ENCODE measurements at regions not wholly inside any gene's neighbourhood (a gene's known extent, or its start where the extent isn't known, plus 50 kb on each side); places are given as distances from the start of the nearest gene placed in this dataset.
A peak's percentile ranks its signal among the peaks of the same experiment; 100 is the strongest.
"Not testable (repeated sequence)": the region's sequence is repeated elsewhere in the genome, so short reads cannot be mapped to it uniquely, and the experiment has no call there.

DNA sequence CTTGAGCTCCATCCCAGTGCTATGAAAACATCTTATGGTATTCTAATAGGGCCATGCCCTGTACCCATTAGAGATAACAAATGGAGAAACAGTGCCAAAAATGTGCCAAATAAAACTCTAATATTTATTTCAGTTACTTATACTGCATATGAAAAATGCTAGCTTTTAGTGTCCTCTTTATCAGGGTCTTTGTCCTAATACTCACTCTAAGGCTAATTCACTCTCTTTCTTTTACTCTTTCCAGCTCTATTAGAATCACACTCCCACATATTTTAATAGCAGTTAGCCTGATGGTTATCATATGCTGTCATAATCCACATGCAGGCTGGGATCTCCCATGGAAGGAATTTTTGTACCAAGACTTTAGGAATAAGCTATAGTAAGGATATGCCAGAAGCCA lies 408.4 kb downstream of the ETV1 start:
- DNase-seq (ENCODE audit: low read depth): no peak

DNA sequence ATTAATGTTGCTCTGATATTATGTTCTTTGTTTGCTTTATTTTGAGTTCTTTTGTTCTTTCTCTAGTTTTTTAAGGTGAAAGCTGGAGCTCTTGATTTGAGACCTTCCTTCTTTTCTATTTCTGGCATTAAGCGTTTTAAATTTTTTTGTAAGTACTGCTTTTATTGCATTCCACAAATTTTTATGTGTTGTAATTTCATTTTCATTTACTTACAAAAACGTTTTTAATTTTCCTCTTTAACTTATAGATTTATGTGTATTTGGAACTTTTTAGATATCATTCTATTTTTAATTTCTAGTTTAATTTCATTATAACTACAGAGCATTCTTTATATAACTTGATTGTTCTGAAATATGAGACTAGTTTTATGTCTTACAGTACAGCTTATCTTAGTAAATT lies 395.6 kb downstream of the ETV1 start:
- DNase-seq (ENCODE audit: low read depth): no peak

DNA sequence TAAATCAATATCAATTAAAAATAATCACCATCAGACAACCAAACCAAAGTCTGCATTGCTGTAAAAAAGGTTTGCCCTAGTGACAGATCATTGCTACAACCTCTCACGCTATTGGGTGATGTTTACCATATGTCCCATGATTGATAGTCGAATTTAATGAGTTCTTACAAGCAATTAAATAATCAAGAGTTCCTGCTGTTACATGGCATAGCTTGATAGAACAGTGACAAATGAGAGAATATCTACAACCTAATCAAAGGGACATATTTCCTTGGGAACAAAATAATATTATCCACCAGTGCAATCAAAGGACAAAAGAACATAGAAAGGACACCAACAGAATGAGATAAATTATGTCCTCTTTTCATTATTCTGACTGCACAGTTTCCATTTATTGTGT lies 387.4 kb downstream of the ETV1 start:
- no peak for DNase-seq (ENCODE audit: low read depth)

DNA sequence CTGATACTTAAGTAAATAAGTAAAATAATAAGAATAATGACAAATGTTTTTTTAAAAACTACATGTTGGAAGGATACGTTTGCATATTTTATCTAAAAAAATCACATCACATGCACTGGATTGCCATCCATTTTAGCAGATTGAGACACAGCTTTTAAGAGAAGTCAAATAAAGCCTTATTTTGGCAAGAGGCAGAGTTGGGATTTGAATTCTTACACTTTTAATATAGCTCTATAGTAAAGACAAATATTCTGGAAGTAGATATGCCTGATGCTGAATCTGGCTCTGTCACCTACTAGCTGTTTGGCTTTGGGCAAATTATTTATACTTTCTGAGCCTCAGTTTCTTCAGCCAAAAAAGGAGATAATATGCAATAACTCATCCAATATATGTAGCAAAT lies 386.4 kb downstream of the ETV1 start:
- no peak for DNase-seq (ENCODE audit: low read depth)

DNA sequence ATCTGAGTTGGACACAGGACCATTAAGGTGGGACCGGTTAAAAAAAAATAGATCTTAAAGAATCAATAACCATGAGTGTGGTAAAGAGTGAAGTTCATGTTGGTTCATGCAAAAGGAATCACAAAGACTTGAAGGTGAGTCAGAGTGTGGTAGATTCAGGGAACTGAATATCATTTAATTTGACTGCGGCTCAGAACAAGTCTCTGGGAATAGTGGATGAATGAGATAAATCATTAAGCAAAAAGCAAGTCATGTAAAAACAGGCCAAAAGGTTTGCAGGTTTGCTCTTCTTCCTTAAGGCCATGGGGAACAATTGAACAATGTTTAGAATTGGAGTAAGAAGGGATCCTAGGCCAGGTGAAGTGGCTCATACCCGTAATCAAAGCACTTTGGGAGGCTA lies 385.8 kb downstream of the ETV1 start:
- no peak for DNase-seq (ENCODE audit: low read depth)

DNA sequence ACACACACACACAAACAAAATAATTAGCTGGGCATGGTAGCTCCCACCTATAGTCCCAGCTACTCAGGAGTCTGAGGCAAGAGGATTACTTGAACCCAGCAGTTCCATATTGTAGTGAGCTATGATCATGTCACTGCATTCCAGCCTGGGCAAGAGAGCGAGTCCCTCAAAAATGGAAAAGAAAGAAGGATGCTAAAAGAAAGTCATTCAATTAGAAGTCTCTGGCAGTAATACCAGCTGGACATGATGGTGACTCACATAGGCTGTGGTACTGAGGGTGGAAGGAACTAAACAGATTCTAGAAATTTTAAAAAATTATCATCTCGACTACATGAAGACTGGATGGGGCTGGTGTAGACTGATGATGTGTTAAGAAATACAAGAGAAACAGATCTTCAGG lies 385.3 kb downstream of the ETV1 start:
- no peak for DNase-seq (ENCODE audit: low read depth)

DNA sequence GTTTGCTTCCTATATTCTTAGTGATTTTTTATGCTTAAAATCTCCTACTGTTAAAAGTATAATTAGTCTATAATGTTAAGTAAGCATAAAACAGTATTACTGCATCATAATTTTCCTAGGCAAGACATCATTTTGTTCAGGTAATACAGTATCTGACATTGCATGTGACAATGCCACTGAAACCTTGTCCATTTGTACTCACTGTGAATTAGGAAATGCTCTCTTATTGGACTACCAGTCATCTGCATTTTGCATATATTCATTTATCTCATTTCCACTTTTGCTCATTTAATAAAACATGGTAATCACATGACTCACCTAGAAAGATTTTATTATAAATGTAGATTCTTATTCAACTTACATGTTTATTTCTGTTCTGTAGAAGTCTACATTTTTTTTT lies 379.1 kb downstream of the ETV1 start:
- DNase-seq (ENCODE audit: low read depth): no peak

DNA sequence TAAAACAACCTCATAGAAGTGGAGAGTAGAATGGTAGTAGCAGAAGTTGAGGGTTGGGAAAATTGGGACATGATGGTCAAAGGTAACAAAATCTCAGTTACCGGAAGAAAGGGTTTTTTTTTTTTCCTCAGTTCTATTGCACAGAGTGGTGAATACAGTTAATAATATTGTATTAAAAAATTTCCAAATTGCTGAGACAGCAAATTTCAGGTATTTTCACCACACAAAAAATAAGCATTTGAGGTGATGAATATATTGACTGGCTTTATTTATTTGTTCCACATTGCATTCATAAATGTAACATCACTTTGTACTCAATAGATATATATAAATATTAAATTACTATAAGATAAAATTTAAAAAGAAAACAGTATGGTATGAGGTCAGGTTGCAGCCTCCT lies 373.8 kb downstream of the ETV1 start:
- DNase-seq (ENCODE audit: low read depth): no peak

DNA sequence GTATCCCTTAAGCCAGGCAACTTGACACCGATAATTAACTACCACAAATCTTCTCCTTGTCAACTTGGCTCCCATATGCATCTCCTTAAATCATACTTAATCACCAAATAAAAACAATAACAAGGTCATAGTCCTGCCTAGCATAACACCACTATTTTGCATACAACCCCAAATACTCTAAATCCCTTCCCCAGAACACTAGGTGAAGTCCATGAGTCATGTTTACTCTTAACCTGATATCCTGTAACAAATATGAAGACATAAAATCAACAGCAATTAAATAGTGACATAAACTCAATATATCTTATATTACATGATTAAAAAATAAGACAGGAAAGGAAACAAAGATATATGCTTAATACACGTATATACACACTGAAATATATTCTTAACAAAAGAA lies 362.0 kb downstream of the ETV1 start:
- DNase-seq (ENCODE audit: low read depth): no peak

DNA sequence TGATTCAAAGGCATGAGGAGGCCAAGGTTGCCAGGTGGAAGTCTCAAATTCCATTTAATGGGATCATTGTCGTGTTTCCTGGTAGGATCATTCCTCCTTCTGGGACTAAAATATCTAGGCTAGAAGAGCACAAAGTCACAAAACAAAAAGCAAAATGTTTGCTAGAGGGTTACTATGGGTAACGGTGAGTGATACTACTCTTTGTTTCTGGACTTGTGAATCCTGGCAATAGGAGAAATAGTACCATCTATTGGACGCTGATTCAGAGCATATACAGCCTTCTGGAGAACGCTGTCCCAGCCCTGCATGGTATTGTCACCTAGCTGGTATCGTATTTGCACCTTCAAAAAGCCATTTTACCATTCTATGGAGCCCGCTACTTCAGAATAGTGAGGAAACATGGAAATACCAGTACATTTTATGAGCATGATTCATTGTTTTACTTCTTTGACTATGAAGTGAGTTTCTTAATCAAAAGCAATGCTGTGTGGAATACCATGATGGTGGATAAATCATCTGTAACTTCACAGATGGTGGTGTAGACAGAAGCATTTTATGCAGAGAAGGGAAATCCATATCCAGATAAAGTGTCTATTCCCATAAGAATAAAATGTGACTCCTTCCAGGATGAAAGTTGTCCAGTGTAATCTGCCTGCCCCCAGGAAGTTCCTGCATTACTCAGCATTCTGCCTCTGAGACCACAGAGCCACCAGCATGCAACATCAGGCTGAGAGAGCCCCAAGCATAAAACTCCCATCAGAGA lies 361.0 kb downstream of the ETV1 start:
- no peak for DNase-seq (ENCODE audit: low read depth)

DNA sequence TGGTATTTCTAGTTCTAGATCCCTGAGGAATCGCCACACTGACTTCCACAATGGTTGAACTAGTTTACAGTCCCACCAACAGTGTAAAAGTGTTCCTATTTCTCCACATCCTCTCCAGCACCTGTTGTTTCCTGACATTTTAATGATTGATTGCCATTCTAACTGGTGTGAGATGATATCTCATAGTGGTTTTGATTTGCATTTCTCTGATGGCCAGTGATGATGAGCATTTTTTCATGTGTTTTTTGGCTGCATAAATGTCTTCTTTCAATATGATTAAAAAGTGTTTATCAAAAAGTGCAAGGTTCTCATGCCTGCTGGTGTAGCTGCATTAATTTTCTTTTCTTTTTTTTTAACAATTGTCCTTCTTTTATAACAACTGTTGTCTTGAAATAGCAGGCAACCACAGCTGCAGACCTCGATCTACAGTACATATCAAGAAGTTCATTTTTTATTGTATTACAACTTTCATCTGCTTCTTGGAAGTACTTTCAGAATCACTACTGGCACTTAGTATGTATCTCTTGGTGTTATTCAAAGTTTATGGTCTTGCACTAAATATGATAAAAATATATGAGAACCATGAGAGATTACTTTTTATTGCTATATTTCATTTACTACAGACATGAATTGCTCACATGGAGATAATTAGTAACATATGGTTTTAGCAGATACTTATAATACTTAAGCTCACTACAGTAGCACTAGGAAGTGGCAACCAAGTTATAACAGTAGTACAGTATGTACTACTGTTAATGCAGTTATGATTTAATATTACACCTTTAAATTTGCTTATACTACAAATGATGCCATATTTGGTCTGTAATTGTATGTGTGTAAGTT lies 358.0 kb downstream of the ETV1 start:
- DNase-seq (ENCODE audit: low read depth): not testable (repeated sequence)

DNA sequence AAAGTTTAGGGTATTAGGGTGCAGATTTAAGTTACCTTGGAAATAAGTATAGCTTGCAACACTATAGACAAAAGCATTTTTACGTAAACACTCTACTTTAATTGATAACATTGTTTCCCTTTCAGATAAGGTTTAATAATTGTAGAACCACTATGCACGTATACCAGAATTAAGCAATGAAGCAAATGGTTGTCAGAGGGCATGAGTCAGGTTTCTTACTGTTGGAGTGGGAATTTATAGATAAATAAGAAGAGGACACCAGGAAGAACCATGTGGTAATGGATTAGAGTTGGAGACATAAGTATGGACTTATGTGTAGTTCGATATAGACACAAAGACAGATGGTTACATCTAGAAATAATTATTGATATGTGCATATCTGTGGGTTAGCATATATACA lies 355.6 kb downstream of the ETV1 start:
- no peak for DNase-seq (ENCODE audit: low read depth)

DNA sequence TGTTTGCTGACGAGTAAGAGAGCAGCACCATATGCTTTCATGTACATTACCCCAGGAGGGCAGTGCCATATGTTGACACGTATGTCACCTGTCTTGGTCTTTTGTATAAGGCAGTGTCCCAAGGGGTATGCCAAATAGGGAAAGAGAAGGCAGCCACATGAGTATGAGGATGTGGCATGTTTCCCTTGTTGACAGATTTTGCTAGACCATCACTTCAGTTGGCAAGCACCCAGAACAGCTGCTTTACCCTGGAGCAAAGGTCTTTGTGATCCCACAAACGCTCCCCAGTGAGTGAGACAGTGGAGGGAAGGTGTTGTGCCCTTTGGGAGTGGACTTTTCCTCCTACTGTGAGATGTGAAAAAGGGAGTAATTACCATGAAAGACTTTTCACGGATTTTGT lies 350.1 kb downstream of the ETV1 start:
- no peak for DNase-seq (ENCODE audit: low read depth)

DNA sequence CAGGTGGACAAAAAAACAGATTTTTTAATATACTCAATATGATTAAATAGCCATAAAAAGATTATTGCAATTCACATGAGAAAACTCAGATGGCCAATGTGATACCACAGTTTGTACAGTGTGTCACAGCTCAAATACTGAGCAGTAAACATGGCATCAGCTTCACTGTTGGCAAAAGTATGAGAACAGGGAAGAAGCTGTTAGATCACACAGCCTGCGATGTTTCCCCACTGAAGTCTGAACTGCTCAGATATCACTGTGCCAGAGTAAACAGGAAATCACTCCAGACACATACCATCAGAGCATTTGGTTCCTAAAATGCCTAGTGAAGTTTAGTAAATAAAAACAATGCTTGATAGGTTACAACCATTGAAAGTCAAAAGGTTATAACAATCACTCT lies 347.8 kb downstream of the ETV1 start:
- DNase-seq (ENCODE audit: low read depth): peak; percentile 10

DNA sequence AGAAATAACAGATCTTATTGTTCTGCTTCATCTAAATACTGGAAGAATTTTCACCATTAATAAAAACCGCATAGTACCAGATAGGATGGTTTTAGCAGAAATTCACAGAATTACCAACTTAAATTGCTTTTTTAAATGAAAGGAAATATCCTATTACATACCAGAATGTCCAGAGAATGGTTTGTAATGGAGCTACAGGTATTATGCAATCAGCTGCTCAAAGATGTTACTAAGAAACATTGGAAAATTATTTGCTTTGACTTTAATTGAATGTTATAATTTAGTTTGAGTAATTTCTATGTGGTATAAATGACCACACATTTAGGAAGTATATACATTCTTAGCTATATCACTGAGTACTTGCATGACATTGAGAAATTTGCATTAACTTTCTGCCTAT lies 338.3 kb downstream of the ETV1 start:
- DNase-seq (ENCODE audit: low read depth): no peak

DNA sequence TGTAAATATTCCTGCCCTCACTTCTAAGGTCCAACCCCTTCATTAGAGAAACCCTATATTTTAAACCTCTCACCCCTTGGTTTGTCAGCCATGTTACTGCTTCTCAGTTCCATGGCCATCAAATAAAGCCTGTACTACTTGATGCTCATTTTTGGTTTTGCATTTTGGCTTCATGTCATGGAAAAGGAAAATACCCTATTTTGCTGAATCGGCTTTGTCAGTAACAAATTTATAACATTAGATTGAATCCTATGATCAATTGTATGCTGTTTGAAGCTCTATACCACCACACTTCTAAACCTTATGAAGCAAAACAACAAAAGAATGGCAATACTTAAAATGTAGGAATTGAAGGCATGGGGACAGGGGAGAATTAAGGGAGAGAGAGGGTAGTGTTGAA lies 333.1 kb downstream of the ETV1 start:
- DNase-seq (ENCODE audit: low read depth): no peak

DNA sequence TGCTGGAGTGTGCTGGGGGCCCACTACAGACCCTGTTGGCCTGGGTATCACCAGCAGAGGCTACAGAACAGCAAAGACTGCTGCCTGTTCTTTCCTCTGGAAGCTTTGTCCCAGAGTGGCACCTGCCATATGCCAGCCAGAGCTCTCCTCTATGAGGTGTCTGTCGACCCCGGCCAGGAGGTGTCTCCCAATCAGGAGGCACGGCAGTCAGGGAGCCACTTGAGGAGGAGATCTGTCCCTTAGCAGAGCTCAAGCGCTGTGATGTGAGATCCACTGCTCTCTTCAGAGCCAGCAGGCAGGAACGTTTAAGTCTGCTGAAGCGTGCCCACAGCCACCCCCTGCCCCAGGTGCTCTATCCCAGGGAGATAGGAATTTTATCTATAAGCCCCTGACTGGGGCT lies 316.2 kb downstream of the ETV1 start:
- no peak for DNase-seq (ENCODE audit: low read depth)

DNA sequence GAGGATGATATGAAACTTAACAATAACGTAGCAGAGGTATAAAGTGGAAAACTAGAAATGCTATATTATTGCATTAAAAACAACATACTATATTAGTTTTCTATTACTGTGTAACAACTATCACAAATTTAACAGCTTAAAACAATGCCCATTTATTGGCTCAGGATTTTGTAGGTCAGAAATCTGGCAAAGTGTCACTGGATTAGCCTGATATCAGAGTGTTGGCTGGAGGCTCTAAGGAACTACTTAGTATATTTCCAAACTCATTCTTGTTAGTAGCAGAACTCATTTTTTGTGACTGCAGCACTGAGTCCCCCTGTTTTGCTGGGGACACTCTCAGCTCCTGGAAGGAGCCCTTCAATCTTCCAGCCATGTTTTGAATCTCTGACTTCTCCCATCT lies 306.8 kb downstream of the ETV1 start:
- DNase-seq (ENCODE audit: low read depth): no peak

DNA sequence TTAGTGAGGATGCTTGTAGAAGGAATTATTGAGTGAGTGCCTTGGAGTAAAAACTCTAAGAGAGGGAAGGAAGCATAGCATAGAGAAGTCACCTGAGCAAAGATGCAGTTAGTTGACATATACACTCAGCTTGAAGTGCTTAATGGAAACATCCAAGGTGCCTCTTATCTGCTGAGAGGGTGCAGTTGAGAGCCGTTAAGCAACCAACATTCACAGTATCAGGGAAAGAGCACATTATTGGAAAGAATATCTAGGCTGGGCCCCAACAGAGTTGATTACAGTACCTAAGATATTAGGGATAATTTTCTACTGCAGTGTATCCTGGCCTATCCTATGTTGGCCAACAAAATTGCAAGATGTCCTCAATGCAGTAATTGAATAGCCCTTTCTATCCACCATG lies 302.0 kb downstream of the ETV1 start:
- DNase-seq (ENCODE audit: low read depth): no peak

DNA sequence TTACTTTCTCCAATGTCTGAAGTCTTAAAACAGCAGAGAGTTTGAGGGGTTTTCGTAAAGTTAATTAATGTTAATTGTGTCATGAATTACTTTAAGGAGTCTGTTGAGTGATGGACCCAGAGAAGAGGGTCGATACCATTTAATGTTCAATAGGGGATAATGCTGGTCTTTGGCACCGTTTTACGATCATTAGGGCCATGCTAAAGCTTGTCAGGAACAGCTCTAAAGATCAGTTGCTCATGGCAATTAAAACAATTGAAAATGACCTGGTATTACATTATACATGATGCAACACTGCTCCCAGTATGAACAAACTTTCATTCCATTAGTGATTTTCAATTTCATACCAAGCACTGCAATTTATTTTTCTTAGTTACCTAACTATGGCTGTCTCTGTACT lies 296.9 kb downstream of the ETV1 start:
- no peak for DNase-seq (ENCODE audit: low read depth)

DNA sequence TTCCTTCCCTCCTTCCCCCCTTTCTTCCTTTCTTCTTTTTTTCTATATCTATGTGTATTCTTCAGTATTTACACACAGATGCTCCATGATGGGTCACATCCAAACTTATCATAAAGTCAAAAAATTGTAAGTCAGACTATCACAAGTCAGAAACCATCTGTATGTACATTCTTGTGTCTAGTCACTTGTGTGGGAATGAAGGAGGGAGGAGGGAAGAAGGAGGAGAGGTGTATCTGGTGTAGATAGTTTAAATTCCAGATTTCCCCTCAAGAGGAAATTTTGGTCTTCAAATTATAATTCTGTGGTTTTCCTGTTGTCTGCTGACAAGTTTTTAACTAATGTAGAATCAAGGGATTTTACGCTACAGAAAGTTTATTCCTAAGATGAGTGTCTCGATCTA lies 287.2 kb downstream of the ETV1 start:
- DNase-seq (ENCODE audit: low read depth): no peak

DNA sequence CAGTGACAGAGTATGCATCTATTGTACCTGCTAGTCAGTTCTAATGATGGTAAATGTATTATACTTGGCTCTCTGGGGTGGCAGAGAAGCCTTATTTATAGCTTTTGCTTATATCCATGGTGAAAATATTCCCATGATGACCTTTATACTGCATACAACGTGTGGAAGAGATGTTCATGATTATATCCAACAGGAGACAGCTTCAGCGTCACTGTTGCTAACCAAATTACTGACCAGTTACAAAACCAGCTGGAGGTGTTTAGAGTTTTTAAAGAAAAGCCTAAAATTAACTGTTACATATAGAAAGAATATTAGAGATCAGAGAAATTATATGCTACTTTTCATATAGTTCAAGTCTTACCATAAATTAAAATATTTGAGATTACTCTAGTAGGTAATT lies 280.8 kb downstream of the ETV1 start:
- no peak for DNase-seq (ENCODE audit: low read depth)

DNA sequence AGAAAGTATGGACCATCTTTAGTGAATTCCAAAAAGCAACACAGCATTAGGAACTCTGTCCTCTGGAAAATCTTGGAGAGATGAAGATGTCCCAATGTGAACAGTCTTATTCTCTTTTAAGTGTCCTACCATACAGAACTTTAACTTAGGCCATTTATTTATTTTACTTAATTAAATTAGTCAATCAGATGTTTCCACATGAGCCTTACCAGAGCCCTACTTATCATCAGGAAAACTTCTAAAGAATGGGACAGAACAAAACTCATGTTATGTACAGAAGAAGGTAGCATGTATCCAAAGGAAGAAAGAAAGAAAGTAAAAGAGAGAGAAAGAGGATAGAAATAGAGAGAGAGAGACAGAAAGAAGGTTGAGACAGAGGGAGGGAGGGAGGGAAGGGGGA lies 276.4 kb downstream of the ETV1 start:
- DNase-seq (ENCODE audit: low read depth): no peak

DNA sequence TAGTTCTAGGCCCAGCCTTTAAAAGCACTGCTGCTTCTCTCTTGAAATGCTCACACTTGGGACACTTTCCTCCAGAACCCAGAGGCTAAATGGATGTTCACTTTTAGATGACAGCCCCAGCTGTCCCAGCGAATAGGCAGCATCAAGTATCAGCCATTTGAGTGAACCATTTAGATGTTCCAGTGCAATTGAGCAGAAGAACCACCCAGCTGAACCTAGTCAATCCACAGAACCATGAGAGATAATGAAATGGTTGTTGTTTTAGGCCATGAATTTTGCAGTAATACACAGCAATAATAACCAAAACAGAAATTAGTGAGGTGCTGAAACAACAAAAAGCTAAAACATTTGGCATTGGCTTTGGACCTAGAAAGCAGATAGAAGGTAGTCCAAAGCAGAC lies 273.9 kb downstream of the ETV1 start:
- no peak for DNase-seq (ENCODE audit: low read depth)
